HFF-Myc (cell line): ENCODE measurements at regions not wholly inside any gene's neighbourhood (a gene's known extent, or its start where the extent isn't known, plus 50 kb on each side); places are given as distances from the start of the nearest gene placed in this dataset.
"Not testable (repeated sequence)": the region's sequence is repeated elsewhere in the genome, so short reads cannot be mapped to it uniquely, and the experiment has no call there.

Source experiments
- DNase-seq: peaks from one replicate; pipeline ENCODE4 v3.0.0-alpha.2; 2011; ENCODE audit warnings: low read depth; ENCODE audit errors: extremely low read depth
- H3K4me3 ChIP-seq: replicated peaks from 2 replicates; pipeline ENCODE4 v1.5.1; 2011; ENCODE audit warnings: low read depth, mild to moderate bottlenecking, control low read depth, low read length
- CTCF ChIP-seq: IDR thresholded peaks from 2 replicates; pipeline ENCODE4 v1.5.1; 2012; ENCODE audit warnings: mild to moderate bottlenecking, low read depth, low read length, control low read depth; ENCODE audit errors: missing control alignments

DNA sequence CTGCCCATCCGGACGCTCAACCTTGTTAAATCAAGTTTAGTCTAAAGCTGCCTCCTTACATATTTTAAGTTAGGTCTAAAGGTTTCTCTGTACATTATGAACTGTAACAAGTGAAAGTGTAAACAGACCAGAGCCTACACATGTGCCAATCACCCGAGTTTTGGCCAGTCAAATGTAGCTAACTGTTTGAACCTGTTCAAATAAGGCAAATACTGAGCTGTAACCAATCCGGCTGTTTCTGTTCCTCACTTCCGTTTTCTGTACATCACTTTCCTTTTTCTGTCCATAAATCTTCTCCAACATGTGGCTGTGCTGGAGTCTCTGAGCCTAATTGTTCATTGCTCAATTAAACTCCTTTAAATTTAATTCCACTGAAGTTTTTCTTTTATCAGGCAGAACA is 113.3 kb upstream of the SHISA3 start:
- no peak overlapping the region for H3K4me3 ChIP-seq
- DNase-seq = no peak
- TF ChIP-seq CTCF = no peak

- not testable (repeated sequence) for H3K4me3 ChIP-seq, DNase-seq
These were observed 108.4 kb upstream of the SHISA3 start for GRCh38 chr4:42288876-42289275.

GRCh38 chr4:42292192-42292591 is 105.1 kb upstream of the SHISA3 start:
- not testable (repeated sequence) for H3K4me3 ChIP-seq, DNase-seq

GRCh38 chr4:42293967-42294813 is 103.1 kb upstream of the SHISA3 start:
- DNase-seq = no peak
- TF ChIP-seq CTCF = no peak
- H3K4me3 ChIP-seq = no peak overlapping the region

- DNase-seq = no peak
- no peak for TF ChIP-seq CTCF
- H3K4me3 ChIP-seq = no peak overlapping the region
These were observed 101.1 kb upstream of the SHISA3 start for GRCh38 chr4:42296196-42296595.

DNA sequence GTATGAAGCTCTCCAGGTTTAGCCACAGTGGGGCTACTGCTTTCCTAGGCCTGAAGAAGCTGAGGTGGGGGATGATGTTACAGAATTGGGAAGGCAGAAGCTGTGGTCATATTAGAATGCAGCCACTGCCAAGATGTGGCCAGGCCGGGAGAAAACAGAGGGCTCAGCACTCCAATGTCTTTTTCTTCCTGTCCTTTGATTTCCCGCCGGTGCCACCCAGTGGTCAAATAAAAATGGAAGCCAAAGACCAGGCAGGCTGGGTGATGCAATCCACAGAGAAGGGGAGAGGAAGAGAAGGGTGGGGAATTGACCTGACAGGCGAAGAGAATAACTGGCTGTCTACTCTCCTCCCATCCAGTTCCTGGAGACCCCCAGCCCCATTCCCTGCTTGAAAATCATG is 94.9 kb upstream of the SHISA3 start:
- no peak for DNase-seq
- TF ChIP-seq CTCF = no peak
- no peak overlapping the region for H3K4me3 ChIP-seq

DNA sequence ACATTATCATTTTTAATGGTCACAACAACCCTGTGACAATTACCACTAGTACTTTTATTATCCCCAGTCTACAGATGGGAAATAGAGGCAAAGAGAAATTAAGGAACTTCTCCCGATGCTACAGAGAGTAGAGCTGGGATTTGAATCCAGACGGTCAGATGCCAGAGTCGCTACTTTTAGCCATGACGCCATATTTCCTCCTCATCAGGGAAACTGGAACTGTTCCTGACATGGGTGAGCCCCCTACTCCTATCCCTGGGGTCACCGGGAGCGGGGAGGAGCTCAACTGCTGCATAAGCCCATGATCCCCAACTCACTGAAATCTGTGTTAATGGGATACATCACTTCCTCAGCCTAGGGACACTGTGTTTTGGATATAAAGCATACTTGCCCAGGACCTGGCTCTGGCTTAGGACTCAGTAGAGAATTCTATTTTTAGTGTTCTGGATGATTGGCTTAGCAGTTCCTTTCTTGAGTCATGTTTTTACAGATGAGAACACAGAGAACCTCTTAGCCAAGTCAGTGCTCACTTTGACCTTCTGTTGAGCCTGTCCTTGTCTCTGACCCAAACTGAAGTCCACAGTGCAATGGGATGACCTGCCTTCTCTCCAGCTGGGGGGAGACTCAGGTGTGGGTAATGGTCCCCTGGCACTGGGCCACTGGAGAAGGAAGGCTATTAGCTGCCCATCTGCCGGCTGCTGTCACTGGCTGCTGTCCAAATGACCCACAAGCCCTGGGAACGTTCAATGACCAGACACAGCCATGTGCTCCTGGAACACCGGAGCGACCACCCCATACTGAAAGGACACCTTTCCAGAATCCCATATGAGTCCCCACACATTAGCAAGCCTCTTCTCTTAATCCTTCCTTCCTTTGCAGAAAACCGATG is 90.8 kb upstream of the SHISA3 start:
- H3K4me3 ChIP-seq = no peak overlapping the region
- DNase-seq = no peak
- TF ChIP-seq CTCF = no peak
